RCC 7860 (cell line): ENCODE measurements at regions not wholly inside any gene's neighbourhood (a gene's known extent, or its start where the extent isn't known, plus 50 kb on each side); places are given as distances from the start of the nearest gene placed in this dataset.
A peak's percentile ranks its signal among the peaks of the same experiment; 100 is the strongest.
"Not testable (repeated sequence)": the region's sequence is repeated elsewhere in the genome, so short reads cannot be mapped to it uniquely, and the experiment has no call there.

Experiments used
- DNase-seq: peaks from one replicate; pipeline ENCODE4 v3.0.0-alpha.2; 2015; ENCODE audit warnings: low spot score
- FAIRE-seq: peaks from 2 replicates; lab custom pipeline; 2012; peaks lifted over from hg19 to GRCh38; lab: Jason Lieb, UNC

- DNase-seq (no peak), FAIRE-seq (no peak)
These were observed 221.0 kb upstream of the TFPI start for GRCh38 chr2:187775196-187775595.

- DNase-seq (no peak), FAIRE-seq (no peak)
These were observed 221.4 kb upstream of the TFPI start for GRCh38 chr2:187775651-187776050.

GRCh38 chr2:187782301-187782700 lies 228.1 kb upstream of the TFPI start:
- no peak for FAIRE-seq
- no peak for DNase-seq

GRCh38 chr2:187783446-187783845 lies 229.2 kb upstream of the TFPI start:
- no peak for DNase-seq
- FAIRE-seq, result no peak

GRCh38 chr2:187784138-187784537 lies 229.9 kb upstream of the TFPI start:
- FAIRE-seq, result not testable (repeated sequence)

GRCh38 chr2:187799601-187800000 lies 245.4 kb upstream of the TFPI start:
- DNase-seq (no peak), FAIRE-seq (no peak)

More at GRCh38 chr2:187784138-187784537, 229.9 kb upstream of the TFPI start:
- not testable (repeated sequence) for DNase-seq

GRCh38 chr2:187803816-187804215 lies 249.6 kb upstream of the TFPI start:
- no peak for DNase-seq
- no peak for FAIRE-seq

- no peak for FAIRE-seq
- DNase-seq, result no peak
These were observed 260.9 kb upstream of the TFPI start for GRCh38 chr2:187815113-187815512.

- FAIRE-seq, result no peak
- DNase-seq, result no peak
These were observed 265.4 kb upstream of the TFPI start for GRCh38 chr2:187819624-187820023.

- FAIRE-seq (no peak), DNase-seq (no peak)
These were observed 270.9 kb upstream of the TFPI start for GRCh38 chr2:187825108-187825507.

- DNase-seq (peak; percentile 18), FAIRE-seq (no peak)
These were observed 271.8 kb upstream of the TFPI start for GRCh38 chr2:187826023-187826422.

- DNase-seq, result no peak
- no peak for FAIRE-seq
These were observed 280.6 kb upstream of the TFPI start for GRCh38 chr2:187834787-187835186.

- FAIRE-seq, result no peak
- no peak for DNase-seq
These were observed 284.5 kb upstream of the TFPI start for GRCh38 chr2:187838690-187839089.

- no peak for FAIRE-seq
- no peak for DNase-seq
These were observed 288.1 kb upstream of the TFPI start for GRCh38 chr2:187842315-187842714.

GRCh38 chr2:187842978-187843847 lies 289.0 kb upstream of the TFPI start:
- peak; percentile 43 for DNase-seq
- peak; percentile 76 for FAIRE-seq

- DNase-seq, result no peak
- no peak for FAIRE-seq
These were observed 293.3 kb upstream of the TFPI start for GRCh38 chr2:187847245-187848208.

- FAIRE-seq, result no peak
These were observed 297.8 kb upstream of the TFPI start for GRCh38 chr2:187851955-187852561.

GRCh38 chr2:187853381-187853791 lies 299.2 kb upstream of the TFPI start:
- no peak for FAIRE-seq

More at GRCh38 chr2:187851955-187852561, 297.8 kb upstream of the TFPI start:
- no peak for DNase-seq

GRCh38 chr2:187854801-187855200 lies 300.6 kb upstream of the TFPI start:
- FAIRE-seq (no peak), DNase-seq (no peak)

More at GRCh38 chr2:187853381-187853791, 299.2 kb upstream of the TFPI start:
- no peak for DNase-seq

GRCh38 chr2:187855689-187856088 lies 301.5 kb upstream of the TFPI start:
- no peak for FAIRE-seq
- no peak for DNase-seq

- FAIRE-seq, result no peak
- no peak for DNase-seq
These were observed 303.6 kb upstream of the TFPI start for GRCh38 chr2:187857826-187858225.
